SK-N-SH treated with all-trans-retinoic acid at 6 μM for 48 hours (cell line): ENCODE measurements at regions not wholly inside any gene's neighbourhood (a gene's known extent, or its start where the extent isn't known, plus 50 kb on each side); places are given as distances from the start of the nearest gene placed in this dataset.

Source experiments
- ATAC-seq: fragments of 200-7000 bp; cut with Tn5 transposase; 3 replicates; pipeline ENCODE4 v1.9.1; 2020; ENCODE audit warnings: mild to moderate bottlenecking, moderate library complexity
- ARNTL ChIP-seq: fragments of 450-650 bp; formaldehyde crosslinking; IDR thresholded peaks from 2 replicates; pipeline ENCODE4 v1.5.0; 2020; ENCODE audit warnings: low read depth, mild to moderate bottlenecking, moderate library complexity, borderline replicate concordance
- BACH2 ChIP-seq: fragments of 250-450 bp; sonication (Bioruptor Pico); IDR thresholded peaks from 2 replicates; pipeline ENCODE4 v1.9.0; 2021; ENCODE audit warnings: mild to moderate bottlenecking, borderline replicate concordance
- CSDC2 ChIP-seq: fragments of 250-450 bp; sonication (Bioruptor Pico); IDR thresholded peaks from 2 replicates; pipeline ENCODE4 v1.5.0; 2020; ENCODE audit warnings: mild to moderate bottlenecking, moderate library complexity
- CSRNP3 ChIP-seq: fragments of 250-450 bp; sonication (Bioruptor Pico); IDR thresholded peaks from 2 replicates; pipeline ENCODE4 v1.5.1; 2021; ENCODE audit warnings: mild to moderate bottlenecking, moderate library complexity
- ESRRG ChIP-seq: fragments of 250-450 bp; sonication (Bioruptor Pico); IDR thresholded peaks from 2 replicates; pipeline ENCODE4 v1.6.1; 2021; ENCODE audit warnings: mild to moderate bottlenecking
- ISL1 ChIP-seq: fragments of 250-450 bp; sonication (Bioruptor Pico); IDR thresholded peaks from 2 replicates; pipeline ENCODE4 v2.1.2; 2022; ENCODE audit warnings: mild to moderate bottlenecking, moderate library complexity
- OSR1 ChIP-seq: fragments of 250-450 bp; sonication (Bioruptor Pico); IDR thresholded peaks from 2 replicates; pipeline ENCODE4 v1.8.0; 2022; ENCODE audit warnings: moderate library complexity, mild to moderate bottlenecking, inconsistent platforms
- PATZ1 ChIP-seq: fragments of 250-450 bp; sonication (Bioruptor Pico); IDR thresholded peaks from 2 replicates; pipeline ENCODE4 v1.8.0; 2020; ENCODE audit warnings: mild to moderate bottlenecking, moderate library complexity, borderline replicate concordance
- POU6F1 ChIP-seq: fragments of 250-450 bp; sonication (Bioruptor Pico); IDR thresholded peaks from 2 replicates; pipeline ENCODE4 v1.8.0; 2021; ENCODE audit warnings: low read depth, mild to moderate bottlenecking, moderate library complexity, borderline replicate concordance
- PPARA ChIP-seq: fragments of 250-450 bp; sonication (Bioruptor Pico); IDR thresholded peaks from 2 replicates; pipeline ENCODE4 v1.5.0; 2020; ENCODE audit warnings: mild to moderate bottlenecking, borderline replicate concordance
- RARB ChIP-seq: fragments of 250-450 bp; sonication (Bioruptor Pico); IDR thresholded peaks from 2 replicates; pipeline ENCODE4 v1.8.0; 2021; ENCODE audit warnings: mild to moderate bottlenecking, moderate library complexity
- SNAI2 ChIP-seq: fragments of 250-450 bp; sonication (Bioruptor Pico); IDR thresholded peaks from 2 replicates; pipeline ENCODE4 v1.5.0; 2020; ENCODE audit warnings: mild to moderate bottlenecking, moderate library complexity
- TCF4 ChIP-seq: fragments of 250-450 bp; sonication (Bioruptor Pico); IDR thresholded peaks from 2 replicates; pipeline ENCODE4 v1.8.0; 2021; ENCODE audit warnings: mild to moderate bottlenecking, moderate library complexity, borderline replicate concordance
- TOX ChIP-seq: fragments of 250-450 bp; sonication (Bioruptor Pico); IDR thresholded peaks from 2 replicates; pipeline ENCODE4 v1.8.0; 2021; ENCODE audit warnings: mild to moderate bottlenecking, moderate library complexity, borderline replicate concordance
- ZC3H10 ChIP-seq: fragments of 250-450 bp; sonication (Bioruptor Pico); IDR thresholded peaks from 2 replicates; pipeline ENCODE4 v1.5.1; 2021; ENCODE audit warnings: mild to moderate bottlenecking, moderate library complexity
- ZFP3 ChIP-seq: fragments of 250-450 bp; sonication (Bioruptor Pico); IDR thresholded peaks from 2 replicates; pipeline ENCODE4 v1.5.0; 2020; ENCODE audit warnings: mild to moderate bottlenecking, moderate library complexity
- ZFP30 ChIP-seq: fragments of 450-650 bp; formaldehyde crosslinking; IDR thresholded peaks from 2 replicates; pipeline ENCODE4 v1.5.0; 2022; ENCODE audit warnings: mild to moderate bottlenecking, moderate library complexity
- ZNF565 ChIP-seq: fragments of 450-650 bp; formaldehyde crosslinking; conservative IDR thresholded peaks from 2 replicates; pipeline ENCODE4 v1.5.0; 2020; ENCODE audit warnings: low read depth, mild to moderate bottlenecking, moderate library complexity
- ZNF70 ChIP-seq: fragments of 450-650 bp; formaldehyde crosslinking; IDR thresholded peaks from 2 replicates; pipeline ENCODE4 v1.5.0; 2020; ENCODE audit warnings: mild to moderate bottlenecking, moderate library complexity
- ZNF8 ChIP-seq: fragments of 450-650 bp; formaldehyde crosslinking; IDR thresholded peaks from 2 replicates; pipeline ENCODE4 v1.5.0; 2020; ENCODE audit warnings: mild to moderate bottlenecking, moderate library complexity

GRCh38 chr4:175906384-175906783 lies 94.3 kb upstream of the GPM6A start:
- no peak for TF ChIP-seq PATZ1 (CRISPR knock-in tag)
- TF ChIP-seq ARNTL (CRISPR knock-in tag): no peak
- no peak for TF ChIP-seq ESRRG
- TF ChIP-seq POU6F1 (CRISPR knock-in tag): no peak
- ATAC-seq: no peak

GRCh38 chr4:175910700-175911099 lies 98.6 kb upstream of the GPM6A start:
- no peak for ATAC-seq

GRCh38 chr4:175916626-175917351 lies 104.7 kb upstream of the GPM6A start:
- no peak for TF ChIP-seq ZFP30 (CRISPR knock-in tag)
- no peak for TF ChIP-seq ZNF8 (CRISPR knock-in tag)
- no peak for TF ChIP-seq ZNF565 (CRISPR knock-in tag)
- TF ChIP-seq TCF4 (CRISPR knock-in tag): no peak
- TF ChIP-seq ISL1 (CRISPR knock-in tag): no peak
- TF ChIP-seq BACH2 (CRISPR knock-in tag): no peak
- no peak for TF ChIP-seq RARB
- no peak for TF ChIP-seq ESRRG
- TF ChIP-seq CSRNP3 (CRISPR knock-in tag): no peak
- ATAC-seq: no peak

More at GRCh38 chr4:175910700-175911099, 98.6 kb upstream of the GPM6A start:
- TF ChIP-seq PATZ1 (CRISPR knock-in tag) (no peak), OSR1 (CRISPR knock-in tag) (no peak), ESRRG (no peak), ZC3H10 (CRISPR knock-in tag) (no peak)

- no peak for ATAC-seq
These were observed 115.1 kb upstream of the GPM6A start for GRCh38 chr4:175927121-175927520.

More at GRCh38 chr4:175927121-175927520, 115.1 kb upstream of the GPM6A start:
- TF ChIP-seq ZC3H10 (CRISPR knock-in tag): no peak
- TF ChIP-seq SNAI2 (CRISPR knock-in tag): no peak
- no peak for TF ChIP-seq CSDC2 (CRISPR knock-in tag)
- TF ChIP-seq BACH2 (CRISPR knock-in tag): no peak
- TF ChIP-seq ZFP3 (CRISPR knock-in tag): no peak
- no peak for TF ChIP-seq POU6F1 (CRISPR knock-in tag)
- TF ChIP-seq ZNF70 (CRISPR knock-in tag): no peak
- no peak for TF ChIP-seq ZNF565 (CRISPR knock-in tag)
- no peak for TF ChIP-seq ESRRG
- no peak for TF ChIP-seq OSR1 (CRISPR knock-in tag)
- TF ChIP-seq PPARA: no peak
- TF ChIP-seq PATZ1 (CRISPR knock-in tag): no peak
- TF ChIP-seq ZFP30 (CRISPR knock-in tag): no peak
- no peak for TF ChIP-seq TCF4 (CRISPR knock-in tag)
- no peak for TF ChIP-seq TOX (CRISPR knock-in tag)
- TF ChIP-seq RARB: no peak
- no peak for TF ChIP-seq ZNF8 (CRISPR knock-in tag)
- no peak for TF ChIP-seq CSRNP3 (CRISPR knock-in tag)
- TF ChIP-seq, all 23 proteins: peak for 0
